Cardiac muscle cell (in vitro differentiated cells and primary cell): ENCODE measurements at regions not wholly inside any gene's neighbourhood (a gene's known extent, or its start where the extent isn't known, plus 50 kb on each side); places are given as distances from the start of the nearest gene placed in this dataset.

Source experiments
- DNase-seq, 2 donors: peaks; one replicate each; pipeline versions ENCODE4 v3.0.0 to v3.0.0-alpha.2; 2010 to 2017; ENCODE audit warnings: low read depth in 1 of 2, low spot score in 1 of 2
- H3K27ac ChIP-seq: fragments of 200-600 bp; sonication (generic); 2 replicates; pipeline ENCODE4 v1.5.1; 2016
- H3K27me3 ChIP-seq: fragments of 200-600 bp; sonication (generic); 2 replicates; pipeline ENCODE4 v1.6.0; 2016; ENCODE audit warnings: control low read depth
- H3K36me3 ChIP-seq: fragments of 200-600 bp; sonication (generic); 2 replicates; pipeline ENCODE4 v1.5.1; 2016; ENCODE audit warnings: control low read depth
- H3K4me1 ChIP-seq: fragments of 200-600 bp; sonication (generic); 2 replicates; pipeline ENCODE4 v1.8.1; 2017; ENCODE audit warnings: low read depth, mild to moderate bottlenecking, mixed run types
- H3K4me3 ChIP-seq: fragments of 200-600 bp; sonication (generic); 2 replicates; pipeline ENCODE4 v1.5.1; 2016; ENCODE audit warnings: mild to moderate bottlenecking
- H3K9me3 ChIP-seq: fragments of 200-600 bp; sonication (generic); 2 replicates; pipeline ENCODE4 v1.5.1; 2017; ENCODE audit warnings: low read depth, mild to moderate bottlenecking, control low read depth
- TF ChIP-seq, protein P1 (sequence below): IDR thresholded peaks from 2 replicates; pipeline ENCODE4 v1.5.1; 2012; ENCODE audit warnings: low read depth, mild to moderate bottlenecking, low read length

DNA sequence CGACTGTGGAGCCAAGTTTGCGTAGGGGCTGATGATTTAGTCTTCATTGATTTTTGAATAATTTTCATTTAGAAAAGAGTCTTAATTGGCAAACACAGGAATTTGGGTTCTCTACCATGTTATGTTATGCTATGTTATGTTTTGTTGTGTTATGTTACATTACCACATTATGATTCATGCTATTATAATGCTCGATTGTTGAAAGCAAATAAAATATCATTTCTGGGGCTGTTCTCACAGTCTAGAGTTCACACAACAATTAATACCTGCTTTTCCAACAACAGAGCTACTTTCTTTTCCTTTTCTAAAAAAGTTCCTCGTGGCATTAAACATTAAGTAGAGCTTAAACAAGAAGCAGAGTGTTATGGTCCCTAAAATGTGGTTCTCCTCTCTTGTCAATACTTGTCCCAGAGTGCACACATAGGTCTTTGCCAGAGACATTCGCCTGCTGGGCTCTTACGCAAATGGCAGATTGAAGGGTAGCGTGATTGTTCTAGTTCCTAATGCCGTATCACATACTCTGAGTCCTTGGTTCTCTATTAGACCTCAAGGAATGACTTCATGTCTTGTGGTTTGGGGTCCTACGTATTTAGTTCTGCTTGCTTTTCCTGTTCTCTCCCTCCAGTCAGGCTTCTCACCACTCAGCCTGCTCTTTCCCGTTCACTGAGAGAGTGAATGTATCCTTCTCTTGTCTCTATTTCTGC, 370.3 kb downstream of the CD109 start:
- TF ChIP-seq, protein P1, sequence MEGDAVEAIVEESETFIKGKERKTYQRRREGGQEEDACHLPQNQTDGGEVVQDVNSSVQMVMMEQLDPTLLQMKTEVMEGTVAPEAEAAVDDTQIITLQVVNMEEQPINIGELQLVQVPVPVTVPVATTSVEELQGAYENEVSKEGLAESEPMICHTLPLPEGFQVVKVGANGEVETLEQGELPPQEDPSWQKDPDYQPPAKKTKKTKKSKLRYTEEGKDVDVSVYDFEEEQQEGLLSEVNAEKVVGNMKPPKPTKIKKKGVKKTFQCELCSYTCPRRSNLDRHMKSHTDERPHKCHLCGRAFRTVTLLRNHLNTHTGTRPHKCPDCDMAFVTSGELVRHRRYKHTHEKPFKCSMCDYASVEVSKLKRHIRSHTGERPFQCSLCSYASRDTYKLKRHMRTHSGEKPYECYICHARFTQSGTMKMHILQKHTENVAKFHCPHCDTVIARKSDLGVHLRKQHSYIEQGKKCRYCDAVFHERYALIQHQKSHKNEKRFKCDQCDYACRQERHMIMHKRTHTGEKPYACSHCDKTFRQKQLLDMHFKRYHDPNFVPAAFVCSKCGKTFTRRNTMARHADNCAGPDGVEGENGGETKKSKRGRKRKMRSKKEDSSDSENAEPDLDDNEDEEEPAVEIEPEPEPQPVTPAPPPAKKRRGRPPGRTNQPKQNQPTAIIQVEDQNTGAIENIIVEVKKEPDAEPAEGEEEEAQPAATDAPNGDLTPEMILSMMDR, result no peak
- H3K4me3 ChIP-seq, result no peak overlapping the region
- H3K9me3 ChIP-seq, result no peaks in the 10 kb centered on the region
- H3K36me3 ChIP-seq, result no peaks in the 10 kb centered on the region
- peak in 1 of 2 donors; percentile 69 for DNase-seq
- no peaks in the 10 kb centered on the region for H3K27me3 ChIP-seq
- no peak overlapping the region for H3K27ac ChIP-seq
- H3K4me1 ChIP-seq, result no peaks in the 10 kb centered on the region

- H3K27ac ChIP-seq, result no peak overlapping the region
- no peaks in the 10 kb centered on the region for H3K4me1 ChIP-seq
- no peak for DNase-seq
- no peak overlapping the region for H3K4me3 ChIP-seq
- no peaks in the 10 kb centered on the region for H3K9me3 ChIP-seq
- no peaks in the 10 kb centered on the region for H3K36me3 ChIP-seq
- TF ChIP-seq, protein P1, result no peak
- no peaks in the 10 kb centered on the region for H3K27me3 ChIP-seq
Observed at GRCh38 chr6:74065705-74066104, 369.7 kb downstream of the CD109 start.

GRCh38 chr6:74063391-74063790, 367.4 kb downstream of the CD109 start:
- TF ChIP-seq, protein P1, result no peak
- no peak for DNase-seq
- H3K4me3 ChIP-seq, result no peak overlapping the region
- no peaks in the 10 kb centered on the region for H3K9me3 ChIP-seq
- H3K36me3 ChIP-seq, result no peaks in the 10 kb centered on the region
- H3K27me3 ChIP-seq, result no peaks in the 10 kb centered on the region
- H3K4me1 ChIP-seq, result no peaks in the 10 kb centered on the region
- no peak overlapping the region for H3K27ac ChIP-seq

DNA sequence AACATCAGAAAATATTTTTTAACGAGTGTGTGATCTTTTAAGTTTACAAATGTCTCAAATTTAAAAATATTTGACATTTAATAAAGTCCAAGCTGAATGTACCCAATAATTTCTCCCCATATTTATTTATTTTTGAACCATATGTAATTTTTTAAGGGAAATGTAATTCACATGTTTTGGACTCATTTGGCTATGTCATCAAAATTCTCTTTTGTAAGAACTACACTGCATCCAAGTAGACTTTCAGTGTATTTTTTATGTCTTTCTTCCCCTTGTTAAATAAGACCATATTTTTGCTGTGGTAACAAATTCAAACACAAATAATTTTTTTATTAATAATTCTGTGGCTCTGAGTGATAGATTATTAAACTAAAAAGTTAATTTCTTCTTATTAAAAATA, 365.2 kb downstream of the CD109 start:
- DNase-seq, result no peak
- TF ChIP-seq, protein P1, result no peak
- no peaks in the 10 kb centered on the region for H3K9me3 ChIP-seq

GRCh38 chr6:74060354-74060753, 364.4 kb downstream of the CD109 start:
- no peak overlapping the region for H3K27ac ChIP-seq
- H3K9me3 ChIP-seq, result no peaks in the 10 kb centered on the region
- DNase-seq, result no peak
- no peak overlapping the region for H3K4me3 ChIP-seq
- H3K4me1 ChIP-seq, result no peaks in the 10 kb centered on the region
- no peaks in the 10 kb centered on the region for H3K27me3 ChIP-seq
- TF ChIP-seq, protein P1, result no peak
- no peaks in the 10 kb centered on the region for H3K36me3 ChIP-seq

More for the DNA sequence above, 365.2 kb downstream of the CD109 start:
- Histone ChIP-seq H3K27me3 (no peaks in the 10 kb centered on the region), H3K36me3 (no peaks in the 10 kb centered on the region), H3K27ac (no peak overlapping the region), H3K4me3 (no peak overlapping the region), H3K4me1 (no peaks in the 10 kb centered on the region)
